ENCODE measurements at regions not wholly inside any gene's neighbourhood (a gene's known extent, or its start where the extent isn't known, plus 50 kb on each side); places are given as distances from the start of the nearest gene placed in this dataset.

GRCh38 chr3:152717252-152717651 is 117.7 kb upstream of the P2RY1 start:
- TF ChIP-seq CTCF (IDR thresholded peaks at IDR 0.05), result no peak
- TF ChIP-seq POLR2AphosphoS5 (IDR thresholded peaks at IDR 0.05), result no peak

All from transverse colon (tissue), 4 donors.